ENCODE measurements at regions not wholly inside any gene's neighbourhood (a gene's known extent, or its start where the extent isn't known, plus 50 kb on each side); places are given as distances from the start of the nearest gene placed in this dataset.

DNA sequence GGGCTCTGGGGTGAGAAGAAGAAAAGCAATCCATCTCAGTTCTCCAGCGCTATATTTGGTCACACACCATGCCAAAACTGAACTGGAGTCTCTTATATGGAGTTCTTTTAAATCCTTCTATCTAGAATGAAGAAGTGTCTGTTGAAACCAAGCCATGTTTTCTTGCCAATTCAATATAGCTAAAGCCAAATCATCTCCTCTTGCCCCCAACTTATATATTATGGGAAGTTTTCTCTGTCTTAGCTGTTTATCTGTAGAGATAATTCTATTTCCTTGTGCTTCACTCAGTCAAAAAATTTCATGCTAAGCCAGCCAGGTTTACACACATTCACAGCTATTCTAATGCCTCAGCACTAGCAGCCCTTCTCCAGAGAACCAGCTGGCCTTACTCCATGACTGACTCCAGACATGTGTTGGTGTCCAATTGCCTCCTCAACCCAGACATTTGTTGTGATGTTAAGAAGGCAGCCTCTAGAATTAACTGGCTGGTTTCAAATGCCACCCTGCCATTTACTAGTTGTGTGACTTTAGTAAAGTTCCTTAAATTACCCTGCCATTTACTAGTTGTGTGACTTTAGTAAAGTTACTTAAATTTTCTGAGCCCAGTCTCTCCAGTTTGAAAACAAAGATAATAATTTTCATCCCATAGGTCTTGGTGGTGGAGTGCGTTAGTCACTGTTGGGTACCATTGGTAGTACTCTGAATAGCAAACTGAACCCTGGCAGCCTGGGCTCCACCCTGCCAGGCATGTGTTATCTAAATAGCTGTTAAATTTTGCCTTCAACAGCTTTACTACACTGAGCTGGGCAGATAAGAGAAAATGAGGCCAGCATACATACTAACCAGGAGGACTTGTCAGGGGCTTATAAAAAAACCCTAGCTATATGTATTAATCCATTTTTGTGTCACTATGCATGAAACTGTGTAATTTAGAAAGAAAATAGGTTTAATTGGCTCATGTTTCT lies 525.1 kb downstream of the LMO7 start:
- DNase-seq (ENCODE audit: low spot score in 2 of 2) (no peak), ATAC-seq (replicated peaks; ENCODE audit: extremely low read depth, poor library complexity, severe bottlenecking) (no peak)
- H3K9me3 Mint-ChIP-seq: peaks cover 5% of the 10 kb centered on the region
- H3K27ac Mint-ChIP-seq (ENCODE audit: low read depth): no peak overlapping the region
- H3K4me3 Mint-ChIP-seq: no peak overlapping the region
- no peaks in the 10 kb centered on the region for H3K4me1 Mint-ChIP-seq
- no peaks in the 10 kb centered on the region for H3K27me3 Mint-ChIP-seq
- H3K36me3 Mint-ChIP-seq (ENCODE audit: insufficient read depth): no peaks in the 10 kb centered on the region

DNA sequence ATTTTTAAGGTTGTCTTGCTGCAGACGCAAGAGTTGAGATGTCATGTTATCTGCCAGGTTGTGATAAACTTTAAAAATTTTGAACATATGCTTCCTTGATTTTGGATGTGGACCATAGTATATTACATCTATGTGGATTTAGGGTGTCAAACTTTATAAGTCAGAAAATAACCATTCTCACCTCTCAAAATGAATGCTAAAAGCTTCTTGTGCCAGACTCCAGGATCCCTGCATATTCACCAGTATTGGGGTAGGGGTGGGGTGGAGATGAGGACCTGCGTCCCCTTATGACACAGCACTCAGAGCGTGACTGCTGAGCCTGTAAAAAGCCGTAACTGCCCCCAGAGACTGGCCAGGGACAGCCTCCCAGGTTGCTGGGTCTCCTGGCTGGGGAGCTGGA lies 524.4 kb downstream of the LMO7 start:
- no peak overlapping the region for H3K4me3 Mint-ChIP-seq
- no peaks in the 10 kb centered on the region for H3K4me1 Mint-ChIP-seq
- no peak for DNase-seq (ENCODE audit: low spot score in 2 of 2)
- H3K36me3 Mint-ChIP-seq (ENCODE audit: insufficient read depth): no peaks in the 10 kb centered on the region
- no peak for ATAC-seq (replicated peaks; ENCODE audit: extremely low read depth, poor library complexity, severe bottlenecking)
- H3K9me3 Mint-ChIP-seq: peaks cover 5% of the 10 kb centered on the region
- H3K27me3 Mint-ChIP-seq: no peaks in the 10 kb centered on the region
- no peak overlapping the region for H3K27ac Mint-ChIP-seq (ENCODE audit: low read depth)

DNA sequence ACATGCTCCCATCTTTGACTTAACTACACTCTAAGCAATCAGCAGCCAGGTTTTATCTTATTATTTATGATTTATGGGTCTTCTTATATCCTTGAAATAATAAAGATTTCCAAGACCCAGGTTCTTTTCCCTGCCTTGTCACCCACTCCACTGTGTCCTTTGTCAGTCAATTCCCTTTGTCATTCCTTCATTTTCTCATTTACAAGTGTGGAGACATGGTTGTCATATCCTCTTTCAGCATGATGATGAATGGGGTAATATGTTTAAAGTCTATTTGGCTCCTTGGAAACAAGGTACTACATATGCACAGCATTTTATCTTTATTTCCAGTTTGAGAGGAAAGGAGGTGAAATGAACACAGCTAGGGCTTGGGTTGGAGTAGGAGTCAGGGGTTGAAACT lies 521.8 kb downstream of the LMO7 start:
- H3K9me3 Mint-ChIP-seq: peaks cover 2% of the 10 kb centered on the region
- H3K4me1 Mint-ChIP-seq: no peaks in the 10 kb centered on the region
- DNase-seq (ENCODE audit: low spot score in 2 of 2) (no peak), ATAC-seq (replicated peaks; ENCODE audit: extremely low read depth, poor library complexity, severe bottlenecking) (no peak)
- no peaks in the 10 kb centered on the region for H3K36me3 Mint-ChIP-seq (ENCODE audit: insufficient read depth)
- H3K4me3 Mint-ChIP-seq: no peak overlapping the region
- H3K27me3 Mint-ChIP-seq: no peaks in the 10 kb centered on the region
- no peak overlapping the region for H3K27ac Mint-ChIP-seq (ENCODE audit: low read depth)

DNA sequence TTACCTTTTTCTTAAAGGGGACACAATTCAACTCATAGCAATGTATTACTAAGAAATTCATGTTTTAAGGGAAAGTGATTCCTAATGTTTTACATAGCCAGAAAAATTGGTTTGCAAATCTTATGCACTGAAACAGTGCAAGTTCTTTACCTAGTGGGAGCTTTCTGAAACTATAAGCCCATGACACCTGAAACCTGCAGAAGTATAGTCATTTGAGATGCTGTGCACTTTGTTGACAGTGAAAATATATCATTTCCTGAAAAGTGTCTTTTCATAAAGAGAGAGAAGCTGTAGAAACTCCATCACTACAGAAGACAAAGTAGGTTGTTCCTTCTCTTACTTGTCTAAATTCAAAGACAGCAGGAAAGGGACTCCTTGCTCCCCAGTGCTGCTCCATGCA lies 517.1 kb downstream of the LMO7 start:
- Mint-ChIP-seq H3K27ac (ENCODE audit: low read depth) (no peak overlapping the region), H3K4me1 (no peaks in the 10 kb centered on the region), H3K4me3 (no peak overlapping the region), H3K9me3 (no peaks in the 10 kb centered on the region), H3K36me3 (ENCODE audit: insufficient read depth) (no peaks in the 10 kb centered on the region), H3K27me3 (no peaks in the 10 kb centered on the region)
- DNase-seq (ENCODE audit: low spot score in 2 of 2) (no peak), ATAC-seq (replicated peaks; ENCODE audit: extremely low read depth, poor library complexity, severe bottlenecking) (no peak)

DNA sequence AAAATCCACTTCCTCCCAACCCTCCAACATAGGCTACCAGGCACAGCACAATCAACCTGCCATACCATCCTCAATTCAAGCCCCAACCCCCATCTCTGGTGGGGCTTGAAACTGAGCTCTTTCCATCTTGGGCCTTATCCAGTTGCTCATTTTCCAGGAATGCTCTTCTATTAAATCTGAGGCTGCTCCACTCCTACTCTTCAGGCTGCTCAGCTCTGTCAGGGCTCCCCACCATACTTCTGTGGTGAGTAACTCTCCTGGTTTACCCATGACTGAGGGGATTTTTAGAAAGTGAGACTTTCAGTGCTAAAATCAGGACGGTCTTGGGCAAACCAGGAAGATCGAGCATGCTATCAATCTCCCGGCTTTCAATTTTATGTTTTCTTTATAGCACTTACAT lies 512.8 kb downstream of the LMO7 start:
- DNase-seq (ENCODE audit: low spot score in 2 of 2) (no peak), ATAC-seq (replicated peaks; ENCODE audit: extremely low read depth, poor library complexity, severe bottlenecking) (no peak)
- no peaks in the 10 kb centered on the region for H3K4me1 Mint-ChIP-seq

DNA sequence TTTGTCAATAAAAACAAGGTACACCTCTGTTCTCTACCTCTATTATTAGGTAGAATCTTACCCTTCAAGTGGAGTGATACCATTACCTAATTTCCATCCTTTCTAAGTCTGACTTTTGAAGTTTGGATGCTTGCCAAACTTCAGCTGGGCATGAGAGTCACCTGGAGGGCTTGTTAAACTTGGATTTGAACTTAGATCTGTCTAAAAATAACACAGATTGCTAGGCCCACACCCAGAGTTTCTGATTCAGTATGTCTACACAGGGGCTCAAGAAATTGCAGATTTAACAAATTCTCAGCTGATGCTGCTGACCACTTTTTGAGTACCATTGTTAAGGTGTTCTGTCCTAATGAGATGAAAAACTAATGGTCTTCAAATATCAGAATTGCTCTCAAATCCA lies 512.2 kb downstream of the LMO7 start:
- no peaks in the 10 kb centered on the region for H3K4me1 Mint-ChIP-seq
- no peak overlapping the region for H3K27ac Mint-ChIP-seq (ENCODE audit: low read depth)
- H3K27me3 Mint-ChIP-seq: no peaks in the 10 kb centered on the region
- ATAC-seq (replicated peaks; ENCODE audit: extremely low read depth, poor library complexity, severe bottlenecking): no peak
- DNase-seq (ENCODE audit: low spot score in 2 of 2): no peak
- no peaks in the 10 kb centered on the region for H3K9me3 Mint-ChIP-seq
- H3K4me3 Mint-ChIP-seq: no peak overlapping the region
- no peaks in the 10 kb centered on the region for H3K36me3 Mint-ChIP-seq (ENCODE audit: insufficient read depth)

More for the DNA sequence above, 512.8 kb downstream of the LMO7 start:
- H3K27me3 Mint-ChIP-seq: no peaks in the 10 kb centered on the region
- no peak overlapping the region for H3K27ac Mint-ChIP-seq (ENCODE audit: low read depth)
- no peaks in the 10 kb centered on the region for H3K36me3 Mint-ChIP-seq (ENCODE audit: insufficient read depth)
- H3K4me3 Mint-ChIP-seq: no peak overlapping the region
- H3K9me3 Mint-ChIP-seq: no peaks in the 10 kb centered on the region

DNA sequence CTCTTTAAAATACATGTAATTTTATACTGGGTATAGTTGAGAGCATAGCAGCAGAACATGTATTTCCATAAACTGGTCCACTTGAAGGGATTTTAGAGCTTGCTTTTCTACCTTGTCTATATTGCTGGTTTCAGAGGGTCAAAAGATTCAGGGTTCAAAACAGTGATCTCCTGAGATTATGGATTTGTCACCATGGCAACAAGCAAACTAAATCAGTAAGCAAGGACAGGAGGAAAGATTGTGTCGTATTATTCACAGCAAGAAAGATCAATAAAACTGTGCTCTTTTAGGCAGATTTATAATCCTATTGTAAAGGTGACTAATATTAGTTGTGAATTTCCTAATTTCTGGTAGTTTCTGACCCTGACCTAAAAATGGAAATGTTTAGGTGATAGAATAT lies 496.4 kb downstream of the LMO7 start:
- peaks cover 12% of the 10 kb centered on the region for H3K9me3 Mint-ChIP-seq
- ATAC-seq (replicated peaks; ENCODE audit: extremely low read depth, poor library complexity, severe bottlenecking): no peak
- H3K4me3 Mint-ChIP-seq: no peak overlapping the region
- no peak overlapping the region for H3K27ac Mint-ChIP-seq (ENCODE audit: low read depth)
- no peaks in the 10 kb centered on the region for H3K4me1 Mint-ChIP-seq
- DNase-seq (ENCODE audit: low spot score in 2 of 2): no peak
- no peaks in the 10 kb centered on the region for H3K36me3 Mint-ChIP-seq (ENCODE audit: insufficient read depth)
- H3K27me3 Mint-ChIP-seq: no peaks in the 10 kb centered on the region

DNA sequence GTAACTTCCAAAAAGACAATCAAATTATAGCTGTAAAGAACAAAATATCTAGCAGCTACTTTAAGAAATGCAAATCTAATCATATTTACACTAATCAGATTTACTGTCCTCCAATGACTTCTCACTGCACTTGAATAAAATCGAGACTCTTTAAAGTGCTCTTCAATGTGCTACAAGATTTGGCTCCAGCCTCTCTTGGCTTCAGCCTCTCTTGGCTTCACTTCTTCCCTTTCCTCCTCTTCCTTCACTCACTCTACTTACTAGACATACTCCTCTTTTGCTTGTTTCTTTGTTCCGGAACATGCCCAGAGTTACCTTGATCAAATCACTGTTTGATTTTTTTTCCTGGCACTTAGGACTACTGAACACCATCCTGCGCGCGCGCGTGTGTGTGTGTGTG lies 495.4 kb downstream of the LMO7 start:
- H3K27ac Mint-ChIP-seq (ENCODE audit: low read depth): no peak overlapping the region
- H3K36me3 Mint-ChIP-seq (ENCODE audit: insufficient read depth): no peaks in the 10 kb centered on the region
- DNase-seq (ENCODE audit: low spot score in 2 of 2): no peak
- no peak overlapping the region for H3K4me3 Mint-ChIP-seq
- H3K27me3 Mint-ChIP-seq: no peaks in the 10 kb centered on the region
- no peaks in the 10 kb centered on the region for H3K4me1 Mint-ChIP-seq
- no peak for ATAC-seq (replicated peaks; ENCODE audit: extremely low read depth, poor library complexity, severe bottlenecking)
- peaks cover 6% of the 10 kb centered on the region for H3K9me3 Mint-ChIP-seq

DNA sequence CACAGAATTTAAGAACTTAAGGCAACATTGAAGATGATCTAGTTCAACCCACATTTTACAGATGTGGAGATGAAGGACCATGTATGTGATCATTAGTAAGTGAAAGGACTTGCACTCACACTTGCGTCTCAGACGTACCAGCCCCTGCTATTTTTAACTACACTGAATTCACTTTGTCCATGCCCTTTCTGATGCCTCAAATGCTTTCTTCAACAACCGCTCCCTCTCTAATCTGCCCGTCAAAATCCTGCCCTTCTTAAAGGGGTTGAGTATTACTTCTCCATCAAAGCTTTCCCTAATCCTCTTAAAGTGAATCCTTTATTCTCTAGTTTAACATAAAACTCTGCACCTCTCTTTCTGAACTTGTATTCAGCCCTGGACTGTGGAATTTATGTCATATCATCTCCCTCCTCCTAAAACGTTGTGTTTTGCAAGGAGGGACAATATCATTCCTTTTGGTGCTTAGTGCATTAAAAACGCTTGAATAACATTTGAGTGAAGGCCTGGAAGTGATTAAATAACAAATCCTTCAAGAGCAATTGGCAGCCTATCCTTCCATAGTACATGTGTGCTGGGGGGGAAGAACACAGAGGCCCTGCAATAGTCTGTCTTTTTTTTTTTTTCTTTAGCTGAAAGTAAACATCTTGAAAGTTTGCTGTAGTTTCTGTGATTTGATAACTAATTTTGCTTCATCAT lies 493.3 kb downstream of the LMO7 start:
- ATAC-seq (replicated peaks; ENCODE audit: extremely low read depth, poor library complexity, severe bottlenecking): no peak
- no peaks in the 10 kb centered on the region for H3K27me3 Mint-ChIP-seq
- H3K9me3 Mint-ChIP-seq: peaks cover 6% of the 10 kb centered on the region
- no peaks in the 10 kb centered on the region for H3K4me1 Mint-ChIP-seq
- no peak overlapping the region for H3K4me3 Mint-ChIP-seq
- H3K27ac Mint-ChIP-seq (ENCODE audit: low read depth): no peak overlapping the region
- no peak for DNase-seq (ENCODE audit: low spot score in 2 of 2)
- H3K36me3 Mint-ChIP-seq (ENCODE audit: insufficient read depth): no peaks in the 10 kb centered on the region

DNA sequence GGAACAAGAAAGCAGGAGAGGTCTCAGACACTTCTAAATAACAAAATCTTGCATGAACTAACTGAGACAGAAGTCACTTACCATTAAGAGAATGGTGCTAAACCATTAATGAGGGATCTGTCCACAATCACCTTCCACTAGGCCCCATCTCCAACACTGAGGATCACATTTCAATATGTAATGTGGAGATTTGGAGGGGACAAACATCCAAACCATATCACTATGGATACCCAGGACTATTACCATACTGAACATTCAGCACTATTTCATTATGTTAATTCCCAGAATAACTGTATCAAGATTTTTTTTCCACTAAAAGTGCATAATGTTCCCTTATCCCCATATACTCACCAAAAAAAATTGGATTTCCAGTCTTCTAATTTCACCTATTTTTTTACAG lies 491.8 kb downstream of the LMO7 start:
- Mint-ChIP-seq H3K36me3 (ENCODE audit: insufficient read depth) (no peaks in the 10 kb centered on the region), H3K4me3 (no peak overlapping the region), H3K9me3 (peaks cover 6% of the 10 kb centered on the region), H3K27me3 (no peaks in the 10 kb centered on the region), H3K27ac (ENCODE audit: low read depth) (no peak overlapping the region), H3K4me1 (no peaks in the 10 kb centered on the region)
- DNase-seq (ENCODE audit: low spot score in 2 of 2): no peak
- no peak for ATAC-seq (replicated peaks; ENCODE audit: extremely low read depth, poor library complexity, severe bottlenecking)

DNA sequence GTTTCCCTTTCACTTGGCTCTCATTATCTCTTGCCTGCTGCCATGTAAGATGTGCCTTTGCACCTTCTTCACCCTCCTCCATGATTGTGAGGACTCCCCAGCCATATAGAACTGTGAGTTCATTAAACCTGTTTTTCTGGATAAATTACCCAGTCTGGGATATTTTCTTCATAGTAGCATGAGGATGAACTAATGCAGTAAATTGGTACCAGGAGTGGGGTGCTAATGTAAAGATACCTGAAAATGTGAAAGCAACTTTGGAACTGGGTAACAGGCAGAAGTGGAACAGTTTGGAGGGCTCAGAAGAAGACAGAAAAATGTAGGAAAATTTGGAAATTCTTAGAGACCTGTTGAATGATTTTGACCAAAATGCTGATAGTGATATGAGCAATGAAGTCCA lies 487.4 kb downstream of the LMO7 start:
- no peaks in the 10 kb centered on the region for H3K27me3 Mint-ChIP-seq
- no peak overlapping the region for H3K4me3 Mint-ChIP-seq
- peaks cover 12% of the 10 kb centered on the region for H3K9me3 Mint-ChIP-seq
- H3K4me1 Mint-ChIP-seq: no peaks in the 10 kb centered on the region
- DNase-seq (ENCODE audit: low spot score in 2 of 2) (no peak), ATAC-seq (replicated peaks; ENCODE audit: extremely low read depth, poor library complexity, severe bottlenecking) (no peak)
- H3K36me3 Mint-ChIP-seq (ENCODE audit: insufficient read depth): no peaks in the 10 kb centered on the region
- H3K27ac Mint-ChIP-seq (ENCODE audit: low read depth): no peak overlapping the region

DNA sequence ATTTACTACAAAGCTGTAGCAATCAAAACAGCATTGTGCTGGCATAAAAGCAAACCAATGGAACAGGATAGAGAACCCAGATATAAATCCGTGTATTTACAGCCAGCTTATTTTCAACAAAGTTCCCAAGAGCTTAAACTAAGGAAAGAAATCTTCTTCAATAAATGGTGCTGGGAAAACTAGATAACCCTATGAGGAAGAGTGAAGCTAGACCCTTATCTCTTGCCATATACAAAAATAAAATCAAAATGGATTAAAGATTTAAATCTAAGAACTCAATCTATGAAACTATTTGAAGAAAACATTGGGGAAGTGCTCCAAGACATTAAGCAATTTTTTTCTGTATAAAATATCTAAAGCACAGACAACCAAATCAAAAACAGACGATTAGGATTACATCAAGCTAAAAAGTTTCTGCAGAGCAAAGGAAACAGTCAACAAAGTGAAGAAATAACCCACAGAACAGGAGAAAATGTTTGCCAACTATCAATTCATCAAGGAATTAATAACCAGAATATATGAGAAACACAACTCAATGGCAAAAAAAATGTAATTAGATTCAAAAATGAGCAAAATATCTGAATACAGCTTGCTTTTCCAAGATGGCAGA lies 480.7 kb downstream of the LMO7 start:
- H3K9me3 Mint-ChIP-seq: peaks cover 17% of the 10 kb centered on the region
- H3K36me3 Mint-ChIP-seq (ENCODE audit: insufficient read depth): no peaks in the 10 kb centered on the region
- DNase-seq (ENCODE audit: low spot score in 2 of 2) (no peak), ATAC-seq (replicated peaks; ENCODE audit: extremely low read depth, poor library complexity, severe bottlenecking) (no peak)
- no peaks in the 10 kb centered on the region for H3K4me1 Mint-ChIP-seq
- no peaks in the 10 kb centered on the region for H3K27me3 Mint-ChIP-seq
- H3K4me3 Mint-ChIP-seq: no peak overlapping the region
- no peak overlapping the region for H3K27ac Mint-ChIP-seq (ENCODE audit: low read depth)

DNA sequence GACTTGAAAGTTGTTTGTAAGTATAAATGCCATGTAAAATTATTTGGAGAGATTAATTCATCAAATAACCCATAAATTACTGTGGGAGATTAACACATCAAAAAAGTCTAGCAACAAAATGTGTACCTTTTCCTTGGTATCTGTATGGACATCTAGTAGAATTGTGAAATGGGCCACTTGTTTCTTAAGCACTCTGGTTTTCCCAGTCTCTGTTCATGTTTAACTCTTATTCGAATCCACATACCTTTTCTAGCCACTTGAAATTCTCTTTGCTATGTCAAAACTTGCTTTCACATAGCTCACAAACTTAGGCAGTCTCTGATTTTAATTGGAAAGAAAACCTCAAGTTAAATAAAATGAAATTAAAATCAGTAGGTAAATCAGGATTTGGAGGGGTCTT lies 470.6 kb downstream of the LMO7 start:
- H3K36me3 Mint-ChIP-seq (ENCODE audit: insufficient read depth): no peaks in the 10 kb centered on the region
- no peak for ATAC-seq (replicated peaks; ENCODE audit: extremely low read depth, poor library complexity, severe bottlenecking)
- H3K4me1 Mint-ChIP-seq: no peaks in the 10 kb centered on the region
- H3K9me3 Mint-ChIP-seq: peaks cover 4% of the 10 kb centered on the region
- H3K27ac Mint-ChIP-seq (ENCODE audit: low read depth): no peak overlapping the region
- no peak overlapping the region for H3K4me3 Mint-ChIP-seq
- no peak for DNase-seq (ENCODE audit: low spot score in 2 of 2)
- no peaks in the 10 kb centered on the region for H3K27me3 Mint-ChIP-seq

Measured in central memory CD8-positive, alpha-beta T cell (primary cell).